AG09309 (cell line): ENCODE measurements at regions not wholly inside any gene's neighbourhood (a gene's known extent, or its start where the extent isn't known, plus 50 kb on each side); places are given as distances from the start of the nearest gene placed in this dataset.

Experiments
- DNase-seq: peaks from one replicate; pipeline ENCODE4 v3.0.0-alpha.2; 2010; ENCODE audit warnings: low read depth
- H3K4me3 ChIP-seq: 2 replicates; pipeline ENCODE4 v1.5.1; 2011; ENCODE audit warnings: mild to moderate bottlenecking, low read depth, low read length, moderate library complexity; ENCODE audit not compliant: control insufficient read depth
- CTCF ChIP-seq: IDR thresholded peaks from 2 replicates; pipeline ENCODE4 v1.5.1; 2011; ENCODE audit warnings: mild to moderate bottlenecking, low read depth, low read length, inconsistent platforms; ENCODE audit not compliant: insufficient read depth, control insufficient read depth; ENCODE audit errors: missing control alignments

DNA sequence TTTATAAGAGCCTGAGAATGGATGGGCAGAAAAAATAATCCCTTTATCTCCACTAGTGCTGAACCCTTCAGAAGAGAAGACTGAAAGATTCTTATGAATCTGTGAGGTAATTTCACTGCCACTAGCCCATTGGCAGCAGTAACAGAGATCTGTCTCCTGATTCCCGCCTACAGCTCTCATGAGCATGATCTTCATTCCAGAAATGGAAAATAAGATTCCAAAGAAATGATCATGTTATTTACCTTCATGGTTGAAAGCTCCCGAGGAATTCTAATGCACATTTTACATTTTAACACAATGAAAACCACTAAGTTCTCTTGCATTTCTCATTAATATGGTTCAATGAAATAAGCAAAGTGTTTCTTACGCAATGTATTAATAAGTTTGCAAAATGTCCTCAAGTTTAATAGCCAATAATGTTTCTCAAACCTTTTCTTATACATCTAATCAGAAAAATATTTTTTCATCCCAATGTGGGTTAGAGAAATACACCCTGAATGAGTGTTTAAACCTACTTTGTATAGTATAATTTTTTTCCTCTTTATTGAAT is 905.6 kb downstream of the TMEM182 start:
- H3K4me3 ChIP-seq: no peak overlapping the region
- no peak for TF ChIP-seq CTCF
- DNase-seq: no peak

- no peak for DNase-seq
- no peak for TF ChIP-seq CTCF
- H3K4me3 ChIP-seq: no peak overlapping the region
These were observed 907.7 kb downstream of the TMEM182 start for GRCh38 chr2:103669531-103669930.
